ENCODE measurements at regions not wholly inside any gene's neighbourhood (a gene's known extent, or its start where the extent isn't known, plus 50 kb on each side); places are given as distances from the start of the nearest gene placed in this dataset.

DNA sequence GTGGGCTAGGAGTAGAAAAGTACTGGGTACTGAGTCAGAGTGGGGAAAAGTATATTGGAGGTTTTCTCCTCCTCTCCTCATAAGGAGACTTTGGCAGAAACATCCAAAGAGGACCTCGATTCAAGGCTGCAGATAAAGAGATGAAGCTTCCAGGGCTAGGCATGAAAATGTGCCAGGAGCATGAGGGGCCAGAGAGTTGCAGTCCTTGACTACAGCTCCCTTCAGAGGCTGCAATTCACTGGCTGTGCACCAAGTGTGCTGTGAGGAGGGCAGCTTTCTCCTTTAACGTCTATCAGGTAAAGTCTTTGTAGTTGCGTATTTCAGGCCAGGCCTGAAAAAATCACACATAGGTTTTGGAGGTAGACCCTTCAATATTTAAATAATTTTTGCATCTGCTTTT is 174.9 kb upstream of the VEGFC start:
- TF ChIP-seq, protein P1, sequence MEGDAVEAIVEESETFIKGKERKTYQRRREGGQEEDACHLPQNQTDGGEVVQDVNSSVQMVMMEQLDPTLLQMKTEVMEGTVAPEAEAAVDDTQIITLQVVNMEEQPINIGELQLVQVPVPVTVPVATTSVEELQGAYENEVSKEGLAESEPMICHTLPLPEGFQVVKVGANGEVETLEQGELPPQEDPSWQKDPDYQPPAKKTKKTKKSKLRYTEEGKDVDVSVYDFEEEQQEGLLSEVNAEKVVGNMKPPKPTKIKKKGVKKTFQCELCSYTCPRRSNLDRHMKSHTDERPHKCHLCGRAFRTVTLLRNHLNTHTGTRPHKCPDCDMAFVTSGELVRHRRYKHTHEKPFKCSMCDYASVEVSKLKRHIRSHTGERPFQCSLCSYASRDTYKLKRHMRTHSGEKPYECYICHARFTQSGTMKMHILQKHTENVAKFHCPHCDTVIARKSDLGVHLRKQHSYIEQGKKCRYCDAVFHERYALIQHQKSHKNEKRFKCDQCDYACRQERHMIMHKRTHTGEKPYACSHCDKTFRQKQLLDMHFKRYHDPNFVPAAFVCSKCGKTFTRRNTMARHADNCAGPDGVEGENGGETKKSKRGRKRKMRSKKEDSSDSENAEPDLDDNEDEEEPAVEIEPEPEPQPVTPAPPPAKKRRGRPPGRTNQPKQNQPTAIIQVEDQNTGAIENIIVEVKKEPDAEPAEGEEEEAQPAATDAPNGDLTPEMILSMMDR (IDR thresholded peaks at IDR 0.05; ENCODE audit: low read depth, low read length, missing control alignments), result no peak
- DNase-seq (ENCODE audit: low read depth), result no peak
- H3K4me3 ChIP-seq (ENCODE audit: low read depth, low read length), result no peak overlapping the region

DNA sequence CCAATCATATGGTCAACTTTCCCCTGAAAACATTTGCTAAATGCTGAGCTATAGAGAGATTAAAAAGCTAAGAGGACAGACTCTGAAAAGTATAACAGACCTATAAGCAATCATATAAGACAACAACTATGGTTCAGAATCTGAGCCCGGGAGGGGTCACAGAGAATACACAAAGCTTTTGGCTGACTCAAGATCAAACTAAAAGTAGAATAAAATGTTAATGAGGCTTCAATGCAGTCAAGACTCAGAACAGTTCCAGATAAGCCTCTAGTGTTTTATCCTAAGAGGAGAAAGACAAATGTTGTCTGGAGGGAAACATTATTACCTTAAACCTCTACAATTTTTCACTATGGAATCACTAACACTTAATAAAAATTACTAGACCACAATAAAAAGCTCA is 175.4 kb upstream of the VEGFC start:
- H3K4me3 ChIP-seq (ENCODE audit: low read depth, low read length), result no peak overlapping the region
- DNase-seq (ENCODE audit: low read depth), result no peak
- TF ChIP-seq, protein P1 (IDR thresholded peaks at IDR 0.05; ENCODE audit: low read depth, low read length, missing control alignments), result no peak

DNA sequence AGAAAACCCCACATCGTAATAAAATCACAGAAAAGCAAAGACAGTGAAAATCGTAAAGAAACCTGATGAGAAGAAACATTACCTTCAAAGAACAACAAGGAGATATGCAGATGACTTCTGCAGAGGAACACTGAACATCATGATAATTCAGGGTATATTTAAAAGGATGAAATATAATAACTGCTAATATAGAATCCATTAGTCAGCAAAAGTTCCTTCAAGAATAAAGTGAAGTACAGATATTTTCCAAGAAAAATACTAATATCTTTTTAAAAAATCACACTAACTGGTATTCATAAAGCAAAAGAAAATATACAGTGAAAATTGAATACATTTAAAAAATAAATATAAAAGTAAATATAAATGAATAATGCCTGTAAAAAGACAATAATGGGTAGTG is 176.3 kb upstream of the VEGFC start:
- DNase-seq (ENCODE audit: low read depth), result no peak
- TF ChIP-seq, protein P1 (IDR thresholded peaks at IDR 0.05; ENCODE audit: low read depth, low read length, missing control alignments), result no peak
- no peak overlapping the region for H3K4me3 ChIP-seq (ENCODE audit: low read depth, low read length)

DNA sequence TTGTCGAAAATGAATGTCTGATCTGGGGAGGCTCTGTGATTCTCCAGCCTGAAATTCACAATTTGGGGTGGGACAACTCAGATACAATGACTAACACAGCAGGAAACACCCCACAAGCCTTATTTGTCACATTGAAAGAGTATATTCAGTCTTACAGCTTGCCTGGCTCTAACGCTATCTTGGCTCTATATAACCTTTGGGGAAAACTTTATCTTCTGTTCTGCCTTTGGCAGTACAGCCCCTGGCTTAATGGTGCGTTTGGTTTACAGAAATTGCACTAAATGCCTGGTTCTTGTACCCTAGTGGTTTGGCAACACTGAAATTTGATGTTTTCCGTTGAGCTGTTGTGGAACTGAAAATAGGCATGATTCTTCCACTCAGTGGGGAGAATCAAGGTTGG is 178.1 kb upstream of the VEGFC start:
- TF ChIP-seq, protein P1 (IDR thresholded peaks at IDR 0.05; ENCODE audit: low read depth, low read length, missing control alignments), result no peak
- no peak for DNase-seq (ENCODE audit: low read depth)
- no peak overlapping the region for H3K4me3 ChIP-seq (ENCODE audit: low read depth, low read length)

DNA sequence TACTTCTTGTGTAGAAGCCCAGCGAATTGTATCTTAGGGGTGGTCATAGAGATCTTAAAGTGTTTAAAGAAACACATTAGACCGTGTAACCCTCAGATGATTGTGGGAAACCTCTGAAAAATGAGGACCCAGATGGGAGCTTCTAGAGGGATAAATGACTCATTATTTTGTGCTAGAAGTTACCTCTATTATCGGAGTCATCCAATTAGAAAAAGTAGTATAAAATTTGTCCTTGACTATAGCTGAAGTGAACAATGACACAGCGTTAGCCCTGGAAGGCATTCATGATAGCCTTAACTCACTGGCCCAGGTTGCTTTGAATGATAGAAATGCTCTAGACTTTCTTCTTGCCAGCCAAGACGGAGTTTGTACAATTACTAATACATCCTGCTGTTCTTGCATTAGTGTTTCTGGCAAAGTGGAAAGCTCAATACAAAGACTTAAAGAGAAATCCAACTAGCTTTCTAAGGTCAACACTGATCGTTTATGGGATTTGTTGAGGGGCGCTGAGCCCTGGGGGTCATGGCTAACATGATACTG is 178.9 kb upstream of the VEGFC start:
- DNase-seq (ENCODE audit: low read depth), result no peak
- TF ChIP-seq, protein P1 (IDR thresholded peaks at IDR 0.05; ENCODE audit: low read depth, low read length, missing control alignments), result no peak

DNA sequence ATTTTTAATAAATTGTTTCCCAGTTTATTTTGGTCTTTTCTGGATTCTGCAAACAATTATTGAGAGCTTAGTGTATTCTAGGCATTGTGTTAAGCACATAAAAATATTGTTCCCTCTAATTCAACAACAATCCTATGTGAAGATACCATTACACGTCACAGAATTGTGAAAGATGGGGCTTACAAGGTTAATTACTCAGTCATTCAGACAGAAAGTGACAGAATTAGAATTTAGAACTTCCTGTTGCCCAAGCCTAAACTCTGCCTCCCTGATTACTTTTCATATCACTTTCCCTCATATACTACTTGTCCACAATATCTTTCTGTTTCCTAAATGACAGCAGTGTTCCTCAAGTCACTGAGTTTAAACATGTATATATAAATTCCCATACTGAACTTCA is 186.7 kb upstream of the VEGFC start:
- no peak overlapping the region for H3K4me3 ChIP-seq (ENCODE audit: low read depth, low read length)
- DNase-seq (ENCODE audit: low read depth), result no peak
- TF ChIP-seq, protein P1 (IDR thresholded peaks at IDR 0.05; ENCODE audit: low read depth, low read length, missing control alignments), result no peak

More for the DNA sequence above, 178.9 kb upstream of the VEGFC start:
- H3K4me3 ChIP-seq (ENCODE audit: low read depth, low read length), result no peak overlapping the region

DNA sequence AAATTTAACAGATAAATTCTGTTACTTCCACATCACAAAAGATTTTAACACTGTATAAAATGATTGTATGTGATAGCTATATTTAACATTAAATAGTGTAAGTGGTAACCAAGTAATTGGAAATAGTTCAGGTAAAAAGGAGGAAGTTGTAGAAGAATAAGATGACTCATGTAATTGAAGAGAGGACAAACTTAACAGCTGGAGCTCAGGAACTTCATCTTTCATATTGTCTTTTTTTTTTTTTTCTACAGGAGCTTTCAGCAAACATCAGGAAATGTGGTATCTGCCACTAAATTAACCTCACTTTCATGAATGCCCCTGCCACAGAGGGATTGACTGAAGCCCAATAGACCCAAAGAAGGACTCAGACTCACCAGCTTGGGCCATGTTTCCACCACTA is 188.4 kb upstream of the VEGFC start:
- TF ChIP-seq, protein P1 (IDR thresholded peaks at IDR 0.05; ENCODE audit: low read depth, low read length, missing control alignments), result no peak
- no peak overlapping the region for H3K4me3 ChIP-seq (ENCODE audit: low read depth, low read length)
- DNase-seq (ENCODE audit: low read depth), result no peak
